GM12874 (cell line): ENCODE measurements at regions not wholly inside any gene's neighbourhood (a gene's known extent, or its start where the extent isn't known, plus 50 kb on each side); places are given as distances from the start of the nearest gene placed in this dataset.

Experiments
- TF ChIP-seq, protein P1 (sequence below): IDR thresholded peaks from 2 replicates; pipeline ENCODE4 v1.5.1; 2011; ENCODE audit warnings: low read depth, mild to moderate bottlenecking, control low read depth, low read length, moderate library complexity; ENCODE audit not compliant: insufficient read depth

DNA sequence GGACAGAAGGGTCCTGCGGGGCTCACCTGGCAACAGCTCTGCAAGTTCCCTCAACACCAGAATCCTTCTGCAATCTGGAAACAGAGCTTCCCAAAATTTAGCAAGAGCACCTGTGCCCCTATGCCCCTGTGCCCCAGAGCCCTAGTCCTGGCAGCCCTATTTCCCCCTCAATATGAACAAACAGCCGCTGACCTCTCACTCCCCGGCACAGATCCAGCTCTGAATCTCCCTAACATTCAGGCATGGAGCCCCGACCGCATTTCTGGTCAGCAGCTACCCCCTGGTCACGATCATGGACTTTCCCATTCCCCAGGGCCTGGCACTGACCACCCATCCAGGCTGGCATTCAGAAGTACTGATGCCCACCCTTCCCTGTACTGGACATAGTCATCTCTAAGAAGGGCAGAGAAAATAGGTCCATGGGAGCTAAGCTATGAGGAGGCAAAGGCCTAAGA, 110.8 kb upstream of the SMURF2 start:
- TF ChIP-seq, protein P1, sequence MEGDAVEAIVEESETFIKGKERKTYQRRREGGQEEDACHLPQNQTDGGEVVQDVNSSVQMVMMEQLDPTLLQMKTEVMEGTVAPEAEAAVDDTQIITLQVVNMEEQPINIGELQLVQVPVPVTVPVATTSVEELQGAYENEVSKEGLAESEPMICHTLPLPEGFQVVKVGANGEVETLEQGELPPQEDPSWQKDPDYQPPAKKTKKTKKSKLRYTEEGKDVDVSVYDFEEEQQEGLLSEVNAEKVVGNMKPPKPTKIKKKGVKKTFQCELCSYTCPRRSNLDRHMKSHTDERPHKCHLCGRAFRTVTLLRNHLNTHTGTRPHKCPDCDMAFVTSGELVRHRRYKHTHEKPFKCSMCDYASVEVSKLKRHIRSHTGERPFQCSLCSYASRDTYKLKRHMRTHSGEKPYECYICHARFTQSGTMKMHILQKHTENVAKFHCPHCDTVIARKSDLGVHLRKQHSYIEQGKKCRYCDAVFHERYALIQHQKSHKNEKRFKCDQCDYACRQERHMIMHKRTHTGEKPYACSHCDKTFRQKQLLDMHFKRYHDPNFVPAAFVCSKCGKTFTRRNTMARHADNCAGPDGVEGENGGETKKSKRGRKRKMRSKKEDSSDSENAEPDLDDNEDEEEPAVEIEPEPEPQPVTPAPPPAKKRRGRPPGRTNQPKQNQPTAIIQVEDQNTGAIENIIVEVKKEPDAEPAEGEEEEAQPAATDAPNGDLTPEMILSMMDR, result no peak

DNA sequence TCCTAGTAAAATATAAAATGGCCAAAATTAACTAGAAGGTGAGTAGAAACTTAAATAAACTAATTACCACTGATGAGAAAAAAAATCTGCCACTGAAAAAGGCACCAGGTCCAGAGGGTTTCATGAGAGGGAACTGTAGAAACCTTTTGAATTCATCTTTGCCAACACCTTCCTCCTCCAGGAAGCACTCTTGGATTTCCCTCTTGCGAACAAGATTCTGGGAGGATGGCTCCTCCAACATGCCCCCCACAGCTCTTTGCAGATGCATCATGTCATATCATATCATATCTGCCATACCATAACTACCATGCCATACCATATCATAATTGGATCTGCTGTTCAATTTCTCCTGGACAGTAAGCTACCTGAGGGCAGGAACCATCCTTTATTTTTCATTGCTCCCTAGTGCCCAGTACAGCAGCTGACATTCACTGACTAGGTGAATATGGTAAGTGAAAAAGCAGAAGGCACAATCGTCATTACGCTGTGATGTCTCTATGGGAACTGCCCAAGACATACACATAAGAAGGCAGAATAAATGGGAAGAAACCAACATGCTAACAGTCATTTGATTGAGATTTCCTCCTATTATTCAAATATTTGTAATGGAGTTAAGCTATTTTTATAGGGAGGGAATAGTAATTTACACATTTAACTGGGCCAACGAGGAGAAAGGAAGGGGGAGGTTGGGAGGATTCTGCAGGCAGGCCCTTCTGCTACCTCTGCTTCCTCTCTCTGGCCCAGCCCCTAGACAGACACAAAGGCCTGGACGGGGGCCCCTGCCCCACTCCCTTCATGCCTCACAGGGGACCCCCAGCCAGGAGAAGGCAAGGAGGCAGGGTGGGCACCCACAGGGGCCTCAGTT, 110.1 kb upstream of the SMURF2 start:
- TF ChIP-seq, protein P1, result no peak

DNA sequence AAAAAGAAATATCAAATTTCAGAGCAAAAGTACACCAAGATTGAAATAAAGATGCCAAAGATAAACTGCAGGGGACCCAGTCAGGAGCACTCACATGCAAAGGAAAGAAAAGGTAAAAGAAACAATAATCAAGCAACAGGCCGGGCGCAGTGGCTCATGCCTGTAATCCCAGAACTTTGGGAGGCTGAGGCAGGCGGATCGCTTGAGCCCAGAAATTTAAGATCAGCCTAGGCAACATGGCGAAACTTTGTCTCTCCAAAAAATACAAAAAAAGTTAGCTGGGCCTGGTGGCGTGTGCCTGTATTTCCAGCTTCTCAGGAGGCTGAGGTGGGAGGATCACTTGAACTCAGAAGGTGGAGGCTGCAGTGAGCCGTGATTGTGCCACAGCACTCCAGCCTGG, 107.6 kb upstream of the SMURF2 start:
- TF ChIP-seq, protein P1, result no peak

DNA sequence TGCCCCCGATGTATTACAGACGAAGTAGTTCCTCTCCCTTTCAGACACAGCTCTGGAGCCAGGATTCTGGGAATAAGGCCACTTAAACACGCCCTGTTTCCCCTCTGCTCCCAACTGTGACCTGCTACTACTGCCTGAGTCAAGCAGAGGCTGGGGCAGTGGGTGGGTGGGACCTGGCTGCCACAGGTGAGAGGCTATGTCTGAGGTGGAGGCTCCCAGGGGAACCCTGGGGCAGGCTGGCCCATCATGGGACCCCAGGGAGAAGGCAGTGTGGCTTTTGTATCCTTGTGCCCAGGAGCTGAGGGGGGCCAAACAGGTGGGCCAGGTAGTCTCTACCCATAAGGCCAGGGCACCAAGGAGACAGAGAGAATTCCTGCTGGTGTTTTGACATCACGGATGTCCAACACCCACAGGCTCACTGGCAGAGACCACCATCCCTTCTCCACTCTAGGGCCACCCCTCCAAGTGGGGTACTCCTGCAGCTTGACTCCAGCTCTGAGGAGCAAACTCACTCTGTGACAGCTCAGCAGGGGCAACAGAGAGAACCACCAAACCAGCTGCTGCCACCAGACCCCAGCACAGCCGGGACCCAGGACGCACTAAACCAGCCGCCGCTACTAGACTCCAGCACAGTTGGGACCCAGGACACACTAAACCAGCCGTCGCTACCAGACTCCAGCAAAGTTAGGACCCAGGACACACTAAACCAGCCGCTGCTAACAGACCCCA, 105.3 kb upstream of the SMURF2 start:
- TF ChIP-seq, protein P1, result no peak

DNA sequence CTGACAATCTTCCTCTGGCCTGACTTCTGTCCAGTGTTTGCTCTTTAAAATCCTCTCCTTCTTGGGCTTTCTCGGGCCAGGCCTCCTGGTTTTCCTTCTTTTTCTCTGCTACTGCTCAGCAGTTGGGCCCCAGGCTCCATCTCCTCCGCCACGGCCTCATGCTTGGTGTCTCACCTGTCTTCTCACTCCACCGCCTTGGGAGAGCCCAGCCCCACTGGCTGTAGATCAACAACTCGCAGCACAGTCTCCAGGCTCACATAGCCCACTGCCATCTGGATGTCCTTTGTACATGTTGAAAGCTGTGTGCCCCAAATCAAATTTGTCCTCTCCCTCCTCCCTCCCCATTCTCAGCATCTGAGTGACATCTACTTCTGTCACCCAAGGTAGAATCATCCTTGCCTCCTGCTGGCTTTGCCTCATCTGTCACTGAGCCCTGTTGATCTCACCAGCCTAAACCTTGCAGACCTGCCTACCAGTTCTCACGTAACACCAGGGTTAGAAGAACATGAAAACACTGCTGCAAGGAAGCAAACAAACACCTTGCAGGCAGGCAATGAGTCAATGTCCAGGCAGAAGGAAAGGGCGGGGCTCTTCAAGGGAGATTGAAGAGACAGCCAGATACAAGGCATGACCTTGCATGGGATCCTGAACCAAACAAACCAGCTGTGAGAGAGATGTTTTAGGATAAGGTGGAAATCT, 103.2 kb upstream of the SMURF2 start:
- TF ChIP-seq, protein P1, result no peak

DNA sequence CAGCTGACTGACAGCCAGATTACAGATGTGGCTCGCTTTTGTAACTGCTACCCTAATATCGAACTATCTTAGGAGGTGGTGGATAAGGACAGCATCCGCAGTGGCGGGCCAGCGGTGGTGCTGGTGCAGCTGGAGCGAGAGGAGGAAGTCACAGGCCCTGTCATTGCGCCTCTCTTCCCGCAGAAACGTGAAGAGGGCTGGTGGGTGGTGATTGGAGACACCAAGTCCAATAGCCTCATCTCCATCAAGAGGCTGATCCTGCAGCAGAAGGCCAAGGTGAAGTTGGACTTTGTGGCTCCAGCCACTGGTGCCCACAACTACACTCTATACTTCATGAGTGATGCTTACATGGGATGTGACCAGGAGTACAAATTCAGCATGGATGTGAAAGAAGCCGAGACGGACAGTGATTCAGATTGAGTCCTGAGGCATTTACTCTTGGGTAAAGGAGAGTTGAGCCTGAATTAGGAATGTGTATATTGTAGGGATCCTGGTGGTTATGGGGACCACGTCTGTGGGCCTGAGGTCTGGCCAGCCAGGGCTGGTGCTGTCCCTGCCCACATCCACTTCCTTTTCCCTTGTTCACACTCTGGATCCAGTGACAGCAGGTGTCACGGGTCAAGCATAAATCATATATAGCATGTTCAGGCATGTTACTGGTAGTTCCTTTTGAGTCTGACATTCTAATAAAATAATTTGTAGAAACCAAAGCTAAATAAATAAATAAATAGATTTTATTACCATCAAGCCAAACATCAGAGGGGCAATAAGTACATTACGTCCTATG, 89.0 kb upstream of the SMURF2 start:
- TF ChIP-seq, protein P1, result no peak

DNA sequence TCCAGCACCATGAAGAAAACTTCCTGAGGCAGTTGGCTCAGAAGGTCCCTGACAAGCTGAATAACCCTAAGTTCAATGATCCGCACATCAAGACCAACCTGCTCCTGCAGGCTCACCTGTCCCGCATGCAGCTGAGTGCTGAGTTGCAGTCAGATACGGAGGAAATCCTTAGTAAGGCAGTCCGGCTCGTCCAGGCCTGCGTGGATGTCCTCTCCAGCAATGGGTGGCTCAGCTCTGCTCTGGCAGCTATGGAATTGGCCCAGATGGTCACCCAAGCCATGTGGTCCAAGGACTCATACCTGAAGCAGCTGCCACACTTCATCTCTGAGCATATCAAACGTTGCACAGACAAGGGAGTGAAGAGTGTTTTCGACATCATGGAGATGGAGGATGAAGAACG, 88.4 kb upstream of the SMURF2 start:
- TF ChIP-seq, protein P1, result no peak
